Stimulated activated naive B cell treated with anti-CD40 and anti-IgM and Interleukin-4, amounts not matched to agents 10 μg/mL and 1 μg/mL and 100 μg/mL, for 72 hours (primary cell): ENCODE measurements at regions not wholly inside any gene's neighbourhood (a gene's known extent, or its start where the extent isn't known, plus 50 kb on each side); places are given as distances from the start of the nearest gene placed in this dataset.

Experiments
- ATAC-seq, 2 donors: fragments of 150-1000 bp; cut with Tn5 transposase; replicated peaks; 2 replicates each; pipeline ENCODE4 v1.10.0; 2021; ENCODE audit warnings: moderate library complexity in 1 of 2
- DNase-seq: peaks from one replicate; pipeline ENCODE4 v3.0.0; 2021
- H3K27ac Mint-ChIP-seq: one replicate; pipeline ENCODE4 v1.8.0; 2022; ENCODE audit warnings: mild to moderate bottlenecking, mixed read lengths
- H3K27me3 Mint-ChIP-seq, 2 donors: one replicate each; pipeline ENCODE4 v1.8.0; 2022; ENCODE audit warnings: mixed read lengths in 2 of 2
- H3K36me3 Mint-ChIP-seq, 2 donors: one replicate each; pipeline ENCODE4 v1.8.0; 2022; ENCODE audit warnings: mixed read lengths in 2 of 2, mild to moderate bottlenecking in 1 of 2
- H3K4me1 Mint-ChIP-seq, 2 donors: one replicate each; pipeline ENCODE4 v1.8.0; 2022; ENCODE audit warnings: mixed read lengths in 2 of 2, mild to moderate bottlenecking in 1 of 2
- H3K4me3 Mint-ChIP-seq, 2 donors: one replicate each; pipeline ENCODE4 v1.8.0; 2022; ENCODE audit warnings: mild to moderate bottlenecking in 2 of 2, mixed read lengths in 2 of 2, moderate library complexity in 1 of 2
- H3K9me3 Mint-ChIP-seq, 2 donors: one replicate each; pipeline ENCODE4 v1.8.0; 2022; ENCODE audit warnings: mixed read lengths in 2 of 2, mild to moderate bottlenecking in 1 of 2

DNA sequence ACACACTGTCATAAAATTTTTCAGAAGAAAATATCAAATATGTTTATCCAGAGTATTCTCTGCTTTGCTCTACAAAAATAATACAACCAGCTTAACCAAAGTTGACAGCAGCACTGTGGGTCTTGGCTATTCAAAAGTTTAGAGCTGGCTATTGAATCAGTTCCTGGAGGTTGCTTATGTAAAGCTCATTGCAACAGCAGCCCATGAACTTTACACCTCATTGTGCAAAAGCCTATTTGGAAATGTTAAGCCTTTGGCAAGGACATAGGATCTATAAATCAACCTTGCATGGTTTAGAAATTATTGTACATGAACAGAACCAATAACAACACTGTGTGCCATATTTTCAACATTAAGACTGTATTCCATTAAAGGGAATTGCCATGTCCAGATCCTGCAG is 714.9 kb downstream of the ADGRL2 start:
- H3K4me1 Mint-ChIP-seq: no peaks in the 10 kb centered on the region
- H3K4me3 Mint-ChIP-seq: no peak overlapping the region
- no peaks in the 10 kb centered on the region for H3K36me3 Mint-ChIP-seq
- H3K27ac Mint-ChIP-seq: no peak overlapping the region
- DNase-seq: no peak
- H3K9me3 Mint-ChIP-seq: no peaks in the 10 kb centered on the region
- no peaks in the 10 kb centered on the region for H3K27me3 Mint-ChIP-seq
- no peak for ATAC-seq

DNA sequence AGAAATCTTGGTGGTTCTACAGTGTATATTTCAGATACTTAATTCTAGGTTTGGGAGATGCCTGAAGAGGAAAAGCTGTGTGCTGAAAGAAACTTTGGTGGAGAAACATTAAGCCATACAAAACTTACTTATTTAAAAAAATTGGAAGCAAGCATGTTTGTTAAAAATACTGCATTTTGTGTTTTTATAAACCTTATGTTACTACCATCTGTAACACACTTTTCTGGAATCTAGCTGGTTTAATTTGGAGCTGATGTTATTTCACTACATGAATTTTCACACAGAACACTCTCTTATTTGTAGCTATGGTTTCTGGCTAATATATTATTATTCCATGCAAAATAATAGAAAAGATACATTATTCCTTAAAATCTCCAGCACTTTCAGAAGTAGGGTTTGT is 710.7 kb downstream of the ADGRL2 start:
- no peak overlapping the region for H3K4me3 Mint-ChIP-seq
- no peaks in the 10 kb centered on the region for H3K36me3 Mint-ChIP-seq
- H3K27me3 Mint-ChIP-seq: no peaks in the 10 kb centered on the region
- H3K9me3 Mint-ChIP-seq: no peaks in the 10 kb centered on the region
- H3K4me1 Mint-ChIP-seq: no peaks in the 10 kb centered on the region
- H3K27ac Mint-ChIP-seq: no peak overlapping the region
- no peak for ATAC-seq
- DNase-seq: no peak

DNA sequence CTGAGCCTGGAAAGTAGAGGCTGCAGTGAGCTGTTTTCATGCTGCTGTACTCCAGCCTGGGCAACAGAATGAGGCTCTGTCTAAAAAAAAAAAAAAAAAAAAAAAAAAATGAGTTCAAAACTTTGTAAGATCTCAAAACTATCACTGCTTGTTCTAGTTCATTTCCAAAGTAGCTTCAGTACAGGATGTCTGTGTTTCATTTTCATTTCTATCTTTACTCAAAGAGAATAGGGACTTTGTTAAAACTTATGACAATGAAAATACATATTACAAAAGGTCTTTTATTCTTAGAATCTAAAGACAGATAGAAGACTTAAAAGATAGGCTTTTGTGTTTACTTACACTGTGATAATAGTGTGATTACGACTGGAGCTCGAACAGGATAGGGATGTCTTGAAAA is 709.7 kb downstream of the ADGRL2 start:
- no peaks in the 10 kb centered on the region for H3K4me1 Mint-ChIP-seq
- H3K27ac Mint-ChIP-seq: no peak overlapping the region
- no peaks in the 10 kb centered on the region for H3K27me3 Mint-ChIP-seq
- DNase-seq: no peak
- no peaks in the 10 kb centered on the region for H3K36me3 Mint-ChIP-seq
- H3K9me3 Mint-ChIP-seq: no peaks in the 10 kb centered on the region
- no peak overlapping the region for H3K4me3 Mint-ChIP-seq
- no peak for ATAC-seq

DNA sequence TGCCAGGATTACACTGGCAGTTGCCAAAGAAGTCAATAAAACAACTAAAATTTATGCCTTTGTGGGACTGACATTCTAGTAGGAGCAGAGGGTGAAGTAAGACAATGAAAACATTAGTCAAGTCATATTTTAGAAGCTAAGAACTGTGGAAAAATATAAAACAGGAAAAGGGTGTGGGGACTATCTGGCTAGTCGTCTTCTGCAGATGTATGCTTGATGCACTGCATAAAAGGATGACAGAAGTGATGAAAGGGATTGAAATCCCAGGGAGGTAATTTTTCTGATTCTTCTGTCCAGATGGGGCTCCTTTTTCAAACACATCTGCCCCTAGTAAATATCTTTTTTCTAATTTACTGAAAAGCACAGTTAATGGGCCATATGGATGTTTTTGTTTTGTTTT is 706.3 kb downstream of the ADGRL2 start:
- H3K9me3 Mint-ChIP-seq: no peaks in the 10 kb centered on the region
- H3K36me3 Mint-ChIP-seq: no peaks in the 10 kb centered on the region
- no peaks in the 10 kb centered on the region for H3K27me3 Mint-ChIP-seq
- DNase-seq (no peak), ATAC-seq (no peak)
- H3K4me3 Mint-ChIP-seq: no peak overlapping the region
- H3K4me1 Mint-ChIP-seq: no peaks in the 10 kb centered on the region
- no peak overlapping the region for H3K27ac Mint-ChIP-seq

DNA sequence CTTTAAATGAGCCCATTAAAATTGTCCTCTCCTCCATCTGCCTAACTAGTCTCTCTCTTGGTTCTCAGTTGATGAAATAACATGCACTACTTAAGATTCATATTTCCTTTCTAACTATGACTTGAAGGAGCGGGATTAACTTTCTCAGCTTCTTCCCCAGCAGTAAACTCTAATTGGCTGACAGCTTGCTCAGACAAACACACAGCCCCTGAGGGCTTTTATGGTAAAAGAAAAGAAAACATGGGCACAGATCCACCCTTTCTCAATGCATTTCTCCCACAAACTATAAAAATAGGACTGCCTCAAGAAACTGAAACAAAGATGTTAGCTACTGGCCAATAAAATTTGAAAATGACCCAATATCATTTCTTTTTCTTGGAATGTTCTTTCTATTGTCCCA is 703.1 kb downstream of the ADGRL2 start:
- Mint-ChIP-seq H3K4me1 (no peaks in the 10 kb centered on the region), H3K9me3 (no peaks in the 10 kb centered on the region), H3K27ac (no peak overlapping the region), H3K4me3 (no peak overlapping the region), H3K36me3 (no peaks in the 10 kb centered on the region), H3K27me3 (no peaks in the 10 kb centered on the region)
- ATAC-seq (no peak), DNase-seq (no peak)

DNA sequence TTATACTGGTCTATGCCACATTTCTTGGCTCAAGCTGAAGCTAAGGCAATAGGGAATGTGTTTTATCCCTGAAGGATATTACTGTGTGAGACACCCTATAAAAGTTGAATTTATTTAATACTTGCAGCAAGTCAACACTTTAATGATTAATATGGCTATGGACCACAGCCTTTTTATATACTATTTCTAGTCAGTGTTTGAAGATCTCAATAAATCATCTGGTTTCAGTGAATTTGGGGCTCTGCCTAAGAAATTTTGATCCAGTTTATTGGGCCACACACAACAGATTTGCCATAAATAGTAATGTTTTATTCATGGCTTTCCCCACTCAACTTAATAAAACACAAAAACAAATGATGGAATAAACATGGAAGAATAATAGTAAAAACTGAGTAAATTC is 698.3 kb downstream of the ADGRL2 start:
- no peak overlapping the region for H3K27ac Mint-ChIP-seq
- no peak overlapping the region for H3K4me3 Mint-ChIP-seq
- peaks cover 1 to 4% of the 10 kb centered on the region in 2 donors for H3K36me3 Mint-ChIP-seq
- ATAC-seq (no peak), DNase-seq (no peak)
- H3K27me3 Mint-ChIP-seq: no peaks in the 10 kb centered on the region
- H3K9me3 Mint-ChIP-seq: peaks cover 16 to 19% of the 10 kb centered on the region in 2 donors
- no peaks in the 10 kb centered on the region for H3K4me1 Mint-ChIP-seq

DNA sequence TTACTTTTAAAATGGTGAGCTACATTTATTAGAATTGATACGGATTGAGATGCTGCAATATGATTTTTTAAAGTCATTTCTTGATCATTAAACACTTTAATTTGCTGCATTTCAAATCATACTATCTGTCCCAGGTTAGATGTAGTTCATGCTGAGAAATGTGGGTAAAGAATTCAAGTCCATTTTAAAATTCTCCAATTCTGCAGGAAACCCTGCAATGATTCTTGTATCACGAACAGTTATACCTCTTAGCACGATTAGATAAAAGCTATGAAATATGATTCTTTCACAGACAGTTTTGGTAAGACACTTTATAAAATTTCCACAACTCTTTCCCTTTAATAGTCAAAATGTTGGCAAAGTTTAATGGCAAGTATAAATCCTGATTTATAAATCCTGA is 693.4 kb downstream of the ADGRL2 start:
- ATAC-seq: no peak
- no peak for DNase-seq
- H3K9me3 Mint-ChIP-seq: peaks cover 16 to 23% of the 10 kb centered on the region in 2 donors
- H3K27me3 Mint-ChIP-seq: no peaks in the 10 kb centered on the region
- peaks cover 1 to 4% of the 10 kb centered on the region in 2 donors for H3K36me3 Mint-ChIP-seq
- no peak overlapping the region for H3K27ac Mint-ChIP-seq
- no peaks in the 10 kb centered on the region for H3K4me1 Mint-ChIP-seq
- no peak overlapping the region for H3K4me3 Mint-ChIP-seq

DNA sequence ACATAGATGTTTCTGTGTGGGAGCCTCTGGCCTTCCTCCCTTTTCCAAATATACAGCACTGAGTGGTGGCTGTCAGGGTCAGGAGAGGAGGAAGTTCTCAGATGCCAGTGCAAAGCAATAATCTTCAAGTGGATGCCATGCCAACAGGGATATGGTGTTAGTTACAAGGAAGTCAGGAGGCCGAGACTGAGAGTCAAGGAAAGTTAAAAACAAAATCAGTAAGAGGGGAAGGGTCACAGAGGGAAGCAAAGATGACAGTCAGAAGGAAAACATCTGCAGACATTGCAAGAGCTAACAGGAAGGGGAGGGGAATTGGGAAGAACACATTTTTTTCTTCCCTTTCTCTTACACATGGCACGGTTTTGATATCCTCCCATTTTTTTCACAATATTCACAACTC is 691.4 kb downstream of the ADGRL2 start:
- H3K4me3 Mint-ChIP-seq: no peak overlapping the region
- peaks cover 14 to 20% of the 10 kb centered on the region in 2 donors for H3K9me3 Mint-ChIP-seq
- H3K27me3 Mint-ChIP-seq: no peaks in the 10 kb centered on the region
- H3K27ac Mint-ChIP-seq: no peak overlapping the region
- no peak for ATAC-seq
- peaks cover 0 to under 1% of the 10 kb centered on the region in 2 donors for H3K36me3 Mint-ChIP-seq
- no peaks in the 10 kb centered on the region for H3K4me1 Mint-ChIP-seq
- DNase-seq: no peak

DNA sequence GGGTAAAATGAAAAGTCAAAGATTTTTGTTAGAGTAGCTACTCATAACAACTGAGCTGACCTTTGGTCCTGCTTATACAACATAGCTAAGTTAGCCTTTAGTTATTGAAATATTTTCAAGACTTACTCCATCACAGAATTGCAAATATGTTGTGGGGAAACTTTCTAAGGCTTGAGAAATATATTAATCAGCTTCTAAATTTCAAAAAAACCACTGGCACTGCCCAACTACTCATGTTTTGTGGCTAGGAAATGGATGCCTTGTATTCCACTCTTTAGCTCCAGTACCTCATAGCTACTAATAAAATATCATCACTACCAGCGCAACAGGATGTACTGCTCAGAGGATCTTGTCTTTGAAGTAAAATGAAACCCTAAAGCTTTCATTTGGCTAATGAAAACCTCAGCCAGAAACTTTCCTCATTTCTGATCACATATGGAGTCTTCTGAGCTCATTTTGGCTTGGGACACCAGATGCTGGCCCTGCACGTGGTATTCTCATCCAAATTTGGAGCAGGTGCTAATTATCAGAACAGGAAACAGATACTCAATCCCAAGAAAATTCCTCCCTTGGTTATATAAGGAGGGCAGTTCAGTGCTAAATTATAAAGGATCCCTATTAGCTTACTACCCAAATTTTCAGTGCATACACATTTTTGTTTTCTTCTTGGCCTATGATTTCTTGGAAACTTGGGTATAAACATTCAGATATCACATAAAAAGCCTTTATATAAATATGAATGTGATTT is 690.7 kb downstream of the ADGRL2 start:
- no peaks in the 10 kb centered on the region for H3K27me3 Mint-ChIP-seq
- H3K27ac Mint-ChIP-seq: no peak overlapping the region
- no peaks in the 10 kb centered on the region for H3K36me3 Mint-ChIP-seq
- H3K4me1 Mint-ChIP-seq: no peaks in the 10 kb centered on the region
- DNase-seq: no peak
- no peak overlapping the region for H3K4me3 Mint-ChIP-seq
- peaks cover 11 to 15% of the 10 kb centered on the region in 2 donors for H3K9me3 Mint-ChIP-seq
- ATAC-seq: no peak

DNA sequence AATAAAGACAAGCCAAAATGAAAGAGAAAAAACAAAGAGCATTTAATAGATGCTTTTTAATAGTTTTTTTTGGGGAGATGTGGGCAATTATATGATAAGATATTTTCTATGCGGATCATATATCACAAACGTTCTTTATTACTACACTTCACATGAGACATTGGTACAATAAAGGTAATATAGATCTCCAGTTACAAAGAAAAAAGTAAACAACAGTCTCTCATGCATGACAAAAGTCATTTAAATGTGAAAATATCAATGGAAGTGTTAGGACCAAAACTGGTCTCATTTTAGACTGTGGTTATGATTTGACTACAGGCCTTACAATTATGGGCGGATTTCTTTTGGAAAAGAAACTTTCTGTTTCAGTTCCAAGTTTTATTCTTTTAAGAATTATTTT is 687.0 kb downstream of the ADGRL2 start:
- no peaks in the 10 kb centered on the region for H3K36me3 Mint-ChIP-seq
- H3K4me1 Mint-ChIP-seq: no peaks in the 10 kb centered on the region
- no peak for DNase-seq
- H3K9me3 Mint-ChIP-seq: no peaks in the 10 kb centered on the region
- H3K27me3 Mint-ChIP-seq: no peaks in the 10 kb centered on the region
- ATAC-seq: no peak
- no peak overlapping the region for H3K27ac Mint-ChIP-seq
- no peak overlapping the region for H3K4me3 Mint-ChIP-seq

DNA sequence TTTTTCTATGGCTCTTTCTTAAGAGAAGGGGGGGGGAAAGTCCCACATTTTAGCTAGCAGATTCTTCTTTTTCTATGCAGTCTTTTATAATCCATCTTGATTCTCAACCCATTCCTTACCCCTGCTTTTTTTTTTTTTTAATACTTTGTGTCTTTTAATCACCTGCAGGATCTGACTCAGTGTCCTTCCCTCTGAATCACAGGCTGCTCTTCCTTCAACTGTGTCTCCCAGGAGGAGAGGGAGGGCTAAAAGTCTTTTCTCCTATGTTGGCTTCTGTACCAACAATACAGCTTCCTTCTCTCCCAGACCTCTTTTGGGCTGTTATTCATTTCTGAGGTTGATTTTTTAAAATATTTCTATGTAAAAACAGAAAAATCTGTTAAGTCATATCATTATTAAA is 686.2 kb downstream of the ADGRL2 start:
- H3K4me3 Mint-ChIP-seq: no peak overlapping the region
- H3K4me1 Mint-ChIP-seq: no peaks in the 10 kb centered on the region
- no peaks in the 10 kb centered on the region for H3K27me3 Mint-ChIP-seq
- no peaks in the 10 kb centered on the region for H3K9me3 Mint-ChIP-seq
- H3K36me3 Mint-ChIP-seq: no peaks in the 10 kb centered on the region
- ATAC-seq (no peak), DNase-seq (no peak)
- H3K27ac Mint-ChIP-seq: no peak overlapping the region

DNA sequence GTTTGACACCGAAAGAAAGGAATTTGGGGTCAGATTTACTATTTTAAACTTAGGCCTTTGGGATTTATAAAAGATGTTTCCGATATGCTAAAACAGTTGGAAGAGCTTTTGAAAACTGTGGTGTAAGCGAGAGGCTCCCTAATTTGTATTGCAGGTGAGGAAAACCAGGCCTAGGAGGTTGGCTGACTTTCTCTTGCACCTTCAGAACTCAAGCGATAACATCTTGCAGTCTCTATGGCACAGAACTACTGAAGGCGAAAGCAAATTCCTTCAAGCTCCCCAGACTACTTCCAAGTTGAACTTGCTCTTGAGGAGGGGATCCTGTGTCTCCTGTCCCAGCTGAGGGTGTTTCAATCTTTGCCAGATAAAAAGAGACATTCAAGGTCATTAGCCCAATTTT is 685.7 kb downstream of the ADGRL2 start:
- ATAC-seq: no peak
- Mint-ChIP-seq H3K9me3 (no peaks in the 10 kb centered on the region), H3K36me3 (no peaks in the 10 kb centered on the region), H3K27me3 (no peaks in the 10 kb centered on the region), H3K4me3 (no peak overlapping the region), H3K27ac (no peak overlapping the region), H3K4me1 (no peaks in the 10 kb centered on the region)
- no peak for DNase-seq

DNA sequence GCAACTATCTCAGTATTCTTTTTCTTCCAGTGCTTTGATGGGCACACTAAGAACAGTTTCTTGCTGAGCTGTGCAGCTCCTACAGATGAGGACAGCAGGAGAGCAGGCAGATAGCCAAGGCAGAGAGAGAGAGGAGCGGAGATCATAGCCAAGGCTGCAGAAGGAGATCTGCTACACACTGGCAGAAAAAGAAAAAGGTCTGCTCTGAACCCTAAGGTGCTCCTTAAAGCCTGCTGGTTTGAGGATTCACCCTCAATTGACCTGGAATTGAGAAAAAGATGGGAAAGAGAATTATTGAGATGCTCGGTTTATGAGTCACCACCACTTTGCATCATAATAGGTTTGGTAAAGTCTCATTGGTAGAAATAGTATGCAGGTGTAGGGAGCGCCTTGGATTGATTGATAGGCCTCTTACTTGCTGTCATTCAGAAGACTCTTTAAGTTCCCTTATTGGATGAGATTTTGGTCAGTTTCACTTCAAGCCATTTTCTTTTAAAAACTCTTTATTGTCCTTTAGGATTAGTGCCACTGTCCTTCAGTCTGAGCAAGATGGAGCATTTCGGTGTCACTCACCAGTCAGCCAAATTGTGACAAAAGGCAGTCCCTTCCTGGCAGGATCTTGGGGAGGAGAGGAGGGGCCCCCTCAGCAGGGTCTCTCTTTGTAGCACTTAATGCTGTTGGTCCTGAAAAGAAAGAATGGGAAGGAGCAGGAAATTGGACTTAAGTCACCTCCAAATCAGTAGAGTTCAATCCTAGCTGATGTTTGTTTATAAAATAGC is 685.0 kb downstream of the ADGRL2 start:
- Mint-ChIP-seq H3K27me3 (no peaks in the 10 kb centered on the region), H3K9me3 (no peaks in the 10 kb centered on the region), H3K4me1 (no peaks in the 10 kb centered on the region), H3K27ac (no peak overlapping the region), H3K4me3 (no peak overlapping the region), H3K36me3 (no peaks in the 10 kb centered on the region)
- DNase-seq (no peak), ATAC-seq (no peak)

DNA sequence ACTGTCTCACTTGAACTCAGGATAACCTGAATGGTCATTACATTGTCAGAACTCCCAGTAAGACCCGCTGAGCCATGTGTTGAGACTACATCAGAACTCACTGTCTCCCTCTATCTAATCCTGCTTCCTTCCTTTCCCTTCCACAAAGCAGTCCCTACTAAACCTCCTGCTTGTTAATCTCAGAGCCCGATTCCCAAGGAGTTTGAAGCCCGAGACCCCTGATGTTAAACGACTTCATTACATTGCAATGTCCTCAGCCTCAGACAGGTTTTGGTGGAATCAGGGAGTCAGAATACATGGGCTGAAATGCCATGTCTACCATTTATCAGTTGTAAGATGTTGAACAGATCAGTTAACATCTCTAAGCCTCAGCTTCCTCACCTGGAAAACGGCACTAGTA is 682.4 kb downstream of the ADGRL2 start:
- no peaks in the 10 kb centered on the region for H3K9me3 Mint-ChIP-seq
- no peaks in the 10 kb centered on the region for H3K27me3 Mint-ChIP-seq
- H3K36me3 Mint-ChIP-seq: no peaks in the 10 kb centered on the region
- no peak overlapping the region for H3K27ac Mint-ChIP-seq
- ATAC-seq (no peak), DNase-seq (no peak)
- H3K4me3 Mint-ChIP-seq: no peak overlapping the region
- no peaks in the 10 kb centered on the region for H3K4me1 Mint-ChIP-seq

DNA sequence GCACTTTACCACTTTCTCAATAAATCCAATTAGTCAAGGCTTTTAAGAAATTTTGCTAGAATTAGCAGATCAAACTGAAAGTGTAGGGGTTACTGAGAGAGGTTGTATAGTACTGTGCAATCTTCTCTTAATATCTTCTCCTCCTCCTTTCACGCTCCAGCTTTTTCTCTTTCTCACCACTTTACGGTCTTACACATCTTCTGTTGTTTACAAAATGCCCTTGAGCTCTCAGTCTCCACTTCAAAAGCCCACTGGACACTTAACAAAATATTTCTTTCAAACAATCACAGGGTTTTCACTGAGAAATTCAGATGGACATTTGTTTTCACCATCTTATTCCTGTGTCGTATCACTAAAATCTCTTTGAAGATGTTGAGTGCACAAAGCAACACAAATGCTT is 678.2 kb downstream of the ADGRL2 start:
- no peaks in the 10 kb centered on the region for H3K36me3 Mint-ChIP-seq
- H3K27me3 Mint-ChIP-seq: no peaks in the 10 kb centered on the region
- H3K4me1 Mint-ChIP-seq: no peaks in the 10 kb centered on the region
- no peak for DNase-seq
- no peak overlapping the region for H3K4me3 Mint-ChIP-seq
- H3K9me3 Mint-ChIP-seq: peaks cover 0 to 6% of the 10 kb centered on the region in 2 donors
- H3K27ac Mint-ChIP-seq: no peak overlapping the region
- ATAC-seq: no peak
